ENCODE measurements at regions not wholly inside any gene's neighbourhood (a gene's known extent, or its start where the extent isn't known, plus 50 kb on each side); places are given as distances from the start of the nearest gene placed in this dataset.
"Not testable (repeated sequence)": the region's sequence is repeated elsewhere in the genome, so short reads cannot be mapped to it uniquely, and the experiment has no call there.

- peak; percentile 0 for DNase-seq
Measured at GRCh38 chr4:18689308-18690115, 668.0 kb upstream of the LCORL start.

GRCh38 chr4:18688351-18688750 is 666.8 kb upstream of the LCORL start:
- DNase-seq = not testable (repeated sequence)

- no peak for DNase-seq
Measured at GRCh38 chr4:18686338-18687037, 664.9 kb upstream of the LCORL start.

GRCh38 chr4:18684932-18685331 is 663.4 kb upstream of the LCORL start:
- no peak for DNase-seq

- no peak for DNase-seq
Measured at GRCh38 chr4:18676526-18676915, 655.0 kb upstream of the LCORL start.

- DNase-seq = no peak
Measured at GRCh38 chr4:18675586-18676525, 654.3 kb upstream of the LCORL start.

GRCh38 chr4:18670034-18670433 is 648.5 kb upstream of the LCORL start:
- DNase-seq = no peak

GRCh38 chr4:18669390-18669789 is 647.8 kb upstream of the LCORL start:
- no peak for DNase-seq

GRCh38 chr4:18666322-18666721 is 644.8 kb upstream of the LCORL start:
- DNase-seq = no peak

- no peak for DNase-seq
Measured at GRCh38 chr4:18664171-18664570, 642.6 kb upstream of the LCORL start.

- no peak for DNase-seq
Measured at GRCh38 chr4:18645351-18645750, 623.8 kb upstream of the LCORL start.

- no peak for DNase-seq
Measured at GRCh38 chr4:18641334-18641733, 619.8 kb upstream of the LCORL start.

- DNase-seq = no peak
Measured at GRCh38 chr4:18638031-18638430, 616.5 kb upstream of the LCORL start.

GRCh38 chr4:18636001-18636585 is 614.5 kb upstream of the LCORL start:
- no peak for DNase-seq

- no peak for DNase-seq
Measured at GRCh38 chr4:18635531-18635930, 614.0 kb upstream of the LCORL start.

GRCh38 chr4:18631586-18631985 is 610.0 kb upstream of the LCORL start:
- DNase-seq = no peak

- no peak for DNase-seq
Measured at GRCh38 chr4:18630218-18631110, 608.9 kb upstream of the LCORL start.

- no peak for DNase-seq
Measured at GRCh38 chr4:18627447-18628005, 606.0 kb upstream of the LCORL start.

- no peak for DNase-seq
Measured at GRCh38 chr4:18626996-18627395, 605.4 kb upstream of the LCORL start.

GRCh38 chr4:18626366-18626765 is 604.8 kb upstream of the LCORL start:
- DNase-seq = no peak

GRCh38 chr4:18621186-18621585 is 599.6 kb upstream of the LCORL start:
- no peak for DNase-seq

GRCh38 chr4:18616720-18617119 is 595.2 kb upstream of the LCORL start:
- DNase-seq = no peak

Data from DMS79 treated with DMSO at 0.1 percent for 48 hours (cell line).